SK-N-SH treated with all-trans-retinoic acid at 6 μM for 48 hours (cell line): ENCODE measurements at regions not wholly inside any gene's neighbourhood (a gene's known extent, or its start where the extent isn't known, plus 50 kb on each side); places are given as distances from the start of the nearest gene placed in this dataset.
"Not testable (repeated sequence)": the region's sequence is repeated elsewhere in the genome, so short reads cannot be mapped to it uniquely, and the experiment has no call there.

Experiments used
- ATAC-seq: fragments of 200-7000 bp; cut with Tn5 transposase; 3 replicates; pipeline ENCODE4 v1.9.1; 2020; ENCODE audit warnings: mild to moderate bottlenecking, moderate library complexity
- ARNTL ChIP-seq: fragments of 450-650 bp; formaldehyde crosslinking; IDR thresholded peaks from 2 replicates; pipeline ENCODE4 v1.5.0; 2020; ENCODE audit warnings: low read depth, mild to moderate bottlenecking, moderate library complexity, borderline replicate concordance
- ESRRG ChIP-seq: fragments of 250-450 bp; sonication (Bioruptor Pico); IDR thresholded peaks from 2 replicates; pipeline ENCODE4 v1.6.1; 2021; ENCODE audit warnings: mild to moderate bottlenecking
- GLIS3 ChIP-seq: fragments of 250-450 bp; sonication (Bioruptor Pico); IDR thresholded peaks from 2 replicates; pipeline ENCODE4 v1.5.0; 2020; ENCODE audit warnings: mild to moderate bottlenecking, moderate library complexity
- ISL1 ChIP-seq: fragments of 250-450 bp; sonication (Bioruptor Pico); IDR thresholded peaks from 2 replicates; pipeline ENCODE4 v2.1.2; 2022; ENCODE audit warnings: mild to moderate bottlenecking, moderate library complexity
- OSR1 ChIP-seq: fragments of 250-450 bp; sonication (Bioruptor Pico); IDR thresholded peaks from 2 replicates; pipeline ENCODE4 v1.8.0; 2022; ENCODE audit warnings: moderate library complexity, mild to moderate bottlenecking, inconsistent platforms
- PPARA ChIP-seq: fragments of 250-450 bp; sonication (Bioruptor Pico); IDR thresholded peaks from 2 replicates; pipeline ENCODE4 v1.5.0; 2020; ENCODE audit warnings: mild to moderate bottlenecking, borderline replicate concordance
- RARB ChIP-seq: fragments of 250-450 bp; sonication (Bioruptor Pico); IDR thresholded peaks from 2 replicates; pipeline ENCODE4 v1.8.0; 2021; ENCODE audit warnings: mild to moderate bottlenecking, moderate library complexity
- SNAI2 ChIP-seq: fragments of 250-450 bp; sonication (Bioruptor Pico); IDR thresholded peaks from 2 replicates; pipeline ENCODE4 v1.5.0; 2020; ENCODE audit warnings: mild to moderate bottlenecking, moderate library complexity
- TCF4 ChIP-seq: fragments of 250-450 bp; sonication (Bioruptor Pico); IDR thresholded peaks from 2 replicates; pipeline ENCODE4 v1.8.0; 2021; ENCODE audit warnings: mild to moderate bottlenecking, moderate library complexity, borderline replicate concordance
- ZC3H10 ChIP-seq: fragments of 250-450 bp; sonication (Bioruptor Pico); IDR thresholded peaks from 2 replicates; pipeline ENCODE4 v1.5.1; 2021; ENCODE audit warnings: mild to moderate bottlenecking, moderate library complexity
- ZFP30 ChIP-seq: fragments of 450-650 bp; formaldehyde crosslinking; IDR thresholded peaks from 2 replicates; pipeline ENCODE4 v1.5.0; 2022; ENCODE audit warnings: mild to moderate bottlenecking, moderate library complexity
- ZNF70 ChIP-seq: fragments of 450-650 bp; formaldehyde crosslinking; IDR thresholded peaks from 2 replicates; pipeline ENCODE4 v1.5.0; 2020; ENCODE audit warnings: mild to moderate bottlenecking, moderate library complexity
- TF ChIP-seq, protein P1 (sequence below): fragments of 250-450 bp; sonication (Bioruptor Pico); IDR thresholded peaks from 2 replicates; pipeline ENCODE4 v1.5.1; 2020; ENCODE audit warnings: low read depth, mild to moderate bottlenecking, moderate library complexity
- TF ChIP-seq, protein P2 (sequence below): fragments of 250-450 bp; sonication (Bioruptor Pico); IDR thresholded peaks from 2 replicates; pipeline ENCODE4 v1.5.1; 2021; ENCODE audit warnings: mild to moderate bottlenecking, moderate library complexity
- TF ChIP-seq, protein P3 (sequence below): fragments of 250-450 bp; sonication (Bioruptor Pico); IDR thresholded peaks from 2 replicates; pipeline ENCODE4 v1.5.0; 2020; ENCODE audit warnings: mild to moderate bottlenecking, moderate library complexity

- ATAC-seq = no peak
- TF ChIP-seq RARB (CRISPR knock-in tag) (no peak), OSR1 (no peak), ZFP30 (no peak), TCF4 (CRISPR knock-in tag) (no peak)
- TF ChIP-seq, protein P1, sequence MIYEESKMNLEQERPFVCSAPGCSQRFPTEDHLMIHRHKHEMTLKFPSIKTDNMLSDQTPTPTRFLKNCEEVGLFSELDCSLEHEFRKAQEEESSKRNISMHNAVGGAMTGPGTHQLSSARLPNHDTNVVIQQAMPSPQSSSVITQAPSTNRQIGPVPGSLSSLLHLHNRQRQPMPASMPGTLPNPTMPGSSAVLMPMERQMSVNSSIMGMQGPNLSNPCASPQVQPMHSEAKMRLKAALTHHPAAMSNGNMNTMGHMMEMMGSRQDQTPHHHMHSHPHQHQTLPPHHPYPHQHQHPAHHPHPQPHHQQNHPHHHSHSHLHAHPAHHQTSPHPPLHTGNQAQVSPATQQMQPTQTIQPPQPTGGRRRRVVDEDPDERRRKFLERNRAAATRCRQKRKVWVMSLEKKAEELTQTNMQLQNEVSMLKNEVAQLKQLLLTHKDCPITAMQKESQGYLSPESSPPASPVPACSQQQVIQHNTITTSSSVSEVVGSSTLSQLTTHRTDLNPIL (CRISPR knock-in tag) = no peak
Measured at GRCh38 chr10:109591601-109592000, 331.7 kb downstream of the XPNPEP1 start.

DNA sequence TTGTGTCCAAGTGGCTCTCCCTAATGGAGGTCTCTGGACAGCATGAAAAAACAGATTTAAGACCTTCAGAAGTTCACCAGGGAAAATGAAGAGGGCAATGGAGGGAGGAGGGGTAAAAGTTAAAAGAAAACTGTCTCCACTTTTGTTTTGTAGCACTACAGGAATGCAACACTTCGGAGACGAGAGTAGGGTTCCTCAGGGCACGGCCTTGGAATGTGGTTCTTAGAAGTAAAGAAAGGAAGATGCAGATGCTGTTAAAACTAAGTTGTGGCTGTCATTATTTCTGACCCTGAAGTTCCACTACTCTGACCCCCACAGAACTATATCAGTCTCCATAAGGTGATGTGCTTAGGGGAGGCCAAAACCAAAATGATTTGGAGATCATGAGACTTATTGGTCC lies 335.1 kb downstream of the XPNPEP1 start:
- no peak for ATAC-seq
- TF ChIP-seq ESRRG (CRISPR knock-in tag) (no peak), ZNF70 (CRISPR knock-in tag) (no peak), SNAI2 (CRISPR knock-in tag) (no peak), ARNTL (CRISPR knock-in tag) (no peak), ZFP30 (no peak), GLIS3 (CRISPR knock-in tag) (no peak)
- TF ChIP-seq, protein P2, sequence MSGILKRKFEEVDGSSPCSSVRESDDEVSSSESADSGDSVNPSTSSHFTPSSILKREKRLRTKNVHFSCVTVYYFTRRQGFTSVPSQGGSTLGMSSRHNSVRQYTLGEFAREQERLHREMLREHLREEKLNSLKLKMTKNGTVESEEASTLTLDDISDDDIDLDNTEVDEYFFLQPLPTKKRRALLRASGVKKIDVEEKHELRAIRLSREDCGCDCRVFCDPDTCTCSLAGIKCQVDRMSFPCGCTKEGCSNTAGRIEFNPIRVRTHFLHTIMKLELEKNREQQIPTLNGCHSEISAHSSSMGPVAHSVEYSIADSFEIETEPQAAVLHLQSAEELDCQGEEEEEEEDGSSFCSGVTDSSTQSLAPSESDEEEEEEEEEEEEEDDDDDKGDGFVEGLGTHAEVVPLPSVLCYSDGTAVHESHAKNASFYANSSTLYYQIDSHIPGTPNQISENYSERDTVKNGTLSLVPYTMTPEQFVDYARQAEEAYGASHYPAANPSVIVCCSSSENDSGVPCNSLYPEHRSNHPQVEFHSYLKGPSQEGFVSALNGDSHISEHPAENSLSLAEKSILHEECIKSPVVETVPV (CRISPR knock-in tag) = no peak
- TF ChIP-seq, protein P1 (CRISPR knock-in tag) = no peak

DNA sequence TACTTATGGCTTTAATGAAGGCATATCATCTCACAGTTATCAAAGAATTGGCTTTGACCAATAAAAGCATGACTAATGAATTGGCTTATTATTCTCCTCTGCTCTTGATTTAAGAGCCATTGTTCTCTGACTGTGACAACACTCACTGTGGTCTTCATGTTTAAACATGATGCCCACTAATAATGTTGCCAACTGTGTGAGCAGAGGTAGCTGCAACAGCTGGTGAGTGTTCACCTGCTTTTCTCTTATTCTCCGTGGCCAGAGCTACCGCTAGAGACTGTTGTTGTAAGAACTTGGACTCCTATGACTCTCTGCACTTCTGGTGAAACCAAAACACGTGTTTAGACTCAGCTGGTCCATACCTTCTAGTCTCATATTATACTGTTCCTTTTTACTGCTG lies 335.9 kb downstream of the XPNPEP1 start:
- TF ChIP-seq SNAI2 (CRISPR knock-in tag) (no peak), GLIS3 (CRISPR knock-in tag) (no peak)
- TF ChIP-seq, protein P1 (CRISPR knock-in tag) = no peak
- no peak for ATAC-seq

DNA sequence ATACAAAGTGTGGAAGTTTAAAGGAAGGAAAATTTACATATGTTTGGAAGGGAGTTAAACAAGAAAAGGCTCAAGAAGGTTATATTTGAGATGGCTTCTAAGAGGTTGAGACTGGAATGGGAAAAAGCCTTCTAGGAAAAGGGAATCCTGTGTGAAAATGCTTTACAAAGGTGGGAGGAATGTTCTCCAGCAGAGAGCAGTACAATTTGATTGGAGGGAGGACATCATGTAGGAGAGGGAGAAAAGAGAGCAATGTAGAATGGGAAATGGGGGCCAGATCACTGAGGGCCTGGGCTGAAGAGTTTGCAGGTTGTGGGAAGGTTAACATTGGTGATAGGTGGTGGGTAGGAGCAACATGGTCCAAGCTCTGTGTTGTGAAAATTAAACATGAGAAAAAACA lies 366.9 kb downstream of the XPNPEP1 start:
- no peak for ATAC-seq
- TF ChIP-seq PPARA (CRISPR knock-in tag) = no peak
- TF ChIP-seq, all 23 proteins: peak for 0

- not testable (repeated sequence) for ATAC-seq
Measured at GRCh38 chr10:109542050-109542603, 381.2 kb downstream of the XPNPEP1 start.

DNA sequence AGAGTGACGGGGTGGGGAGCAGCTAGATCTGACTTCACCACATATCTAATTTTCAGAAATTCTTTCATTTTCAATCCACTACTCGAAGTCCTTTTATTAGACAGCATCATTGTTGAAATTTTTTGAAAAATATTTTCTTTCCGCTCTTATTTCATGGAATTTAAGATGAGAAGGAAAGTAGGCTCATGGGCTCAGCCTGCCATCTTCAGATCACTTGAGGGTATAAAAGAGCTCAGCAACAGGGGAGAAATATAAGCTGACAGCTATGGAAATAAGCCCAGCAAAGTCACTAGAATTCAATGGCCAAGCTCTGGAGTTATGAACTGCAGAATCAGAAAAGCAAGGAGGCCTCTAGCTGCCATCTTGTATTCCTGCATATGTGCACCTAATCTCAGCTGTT lies 389.1 kb downstream of the XPNPEP1 start:
- TF ChIP-seq ZC3H10 (no peak), PPARA (CRISPR knock-in tag) (no peak), ISL1 (CRISPR knock-in tag) (no peak), GLIS3 (CRISPR knock-in tag) (no peak), ZFP30 (no peak)
- TF ChIP-seq, protein P3, sequence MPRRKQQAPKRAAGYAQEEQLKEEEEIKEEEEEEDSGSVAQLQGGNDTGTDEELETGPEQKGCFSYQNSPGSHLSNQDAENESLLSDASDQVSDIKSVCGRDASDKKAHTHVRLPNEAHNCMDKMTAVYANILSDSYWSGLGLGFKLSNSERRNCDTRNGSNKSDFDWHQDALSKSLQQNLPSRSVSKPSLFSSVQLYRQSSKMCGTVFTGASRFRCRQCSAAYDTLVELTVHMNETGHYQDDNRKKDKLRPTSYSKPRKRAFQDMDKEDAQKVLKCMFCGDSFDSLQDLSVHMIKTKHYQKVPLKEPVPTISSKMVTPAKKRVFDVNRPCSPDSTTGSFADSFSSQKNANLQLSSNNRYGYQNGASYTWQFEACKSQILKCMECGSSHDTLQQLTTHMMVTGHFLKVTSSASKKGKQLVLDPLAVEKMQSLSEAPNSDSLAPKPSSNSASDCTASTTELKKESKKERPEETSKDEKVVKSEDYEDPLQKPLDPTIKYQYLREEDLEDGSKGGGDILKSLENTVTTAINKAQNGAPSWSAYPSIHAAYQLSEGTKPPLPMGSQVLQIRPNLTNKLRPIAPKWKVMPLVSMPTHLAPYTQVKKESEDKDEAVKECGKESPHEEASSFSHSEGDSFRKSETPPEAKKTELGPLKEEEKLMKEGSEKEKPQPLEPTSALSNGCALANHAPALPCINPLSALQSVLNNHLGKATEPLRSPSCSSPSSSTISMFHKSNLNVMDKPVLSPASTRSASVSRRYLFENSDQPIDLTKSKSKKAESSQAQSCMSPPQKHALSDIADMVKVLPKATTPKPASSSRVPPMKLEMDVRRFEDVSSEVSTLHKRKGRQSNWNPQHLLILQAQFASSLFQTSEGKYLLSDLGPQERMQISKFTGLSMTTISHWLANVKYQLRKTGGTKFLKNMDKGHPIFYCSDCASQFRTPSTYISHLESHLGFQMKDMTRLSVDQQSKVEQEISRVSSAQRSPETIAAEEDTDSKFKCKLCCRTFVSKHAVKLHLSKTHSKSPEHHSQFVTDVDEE (CRISPR knock-in tag) = no peak
- TF ChIP-seq, protein P2 (CRISPR knock-in tag) = no peak
- no peak for ATAC-seq
